ENCODE measurements at regions not wholly inside any gene's neighbourhood (a gene's known extent, or its start where the extent isn't known, plus 50 kb on each side); places are given as distances from the start of the nearest gene placed in this dataset.

GRCh38 chr3:64385277-64385676 is 160.0 kb upstream of the PRICKLE2 start:
- H3K4me1 ChIP-seq (ENCODE audit: control insufficient read depth, extremely low read depth, insufficient read depth, low read length), result no peaks in the 10 kb centered on the region
- no peaks in the 10 kb centered on the region for H3K27me3 ChIP-seq (ENCODE audit: control insufficient read depth, insufficient read depth, low read length)
- no peaks in the 10 kb centered on the region for H3K36me3 ChIP-seq (ENCODE audit: control insufficient read depth, insufficient read depth, low read length)
- H2AFZ ChIP-seq (ENCODE audit: low read length), result no peak overlapping the region
- no peaks in the 10 kb centered on the region for H3K79me2 ChIP-seq (ENCODE audit: control insufficient read depth, insufficient read depth, low read length)
- no peaks in the 10 kb centered on the region for H4K20me1 ChIP-seq (ENCODE audit: control insufficient read depth, extremely low read depth, insufficient read depth, low read length)
- H3K4me2 ChIP-seq (ENCODE audit: extremely low read depth, insufficient read depth, low read length), result no peak overlapping the region
- no peaks in the 10 kb centered on the region for H3K9me3 ChIP-seq (ENCODE audit: control insufficient read depth, insufficient read depth, low read depth, low read length)
- no peak for DNase-seq (ENCODE audit: low read depth in 2 of 2)
- no peak overlapping the region for H3K9ac ChIP-seq (ENCODE audit: insufficient read depth, low read length)
- H3K4me3 ChIP-seq (replicated peaks in 1 of 4; ENCODE audit: control extremely low read depth in 1 of 4, insufficient read depth in 1 of 4, low read depth in 3 of 4, low read length in 4 of 4), result no peak overlapping the region
- no peak overlapping the region for H3K27ac ChIP-seq (ENCODE audit: insufficient read depth, low read length)
- TF ChIP-seq EZH2 (IDR thresholded peaks at IDR 0.05; ENCODE audit: low read length, missing control alignments) (no peak), CTCF (conservative IDR thresholded peaks at IDR 0.05 in 1 of 2, IDR thresholded peaks at IDR 0.05 in 1 of 2; ENCODE audit: low read depth in 1 of 2, low read length in 2 of 2) (no peak)

- H4K20me1 ChIP-seq (ENCODE audit: control insufficient read depth, extremely low read depth, insufficient read depth, low read length), result no peaks in the 10 kb centered on the region
- H3K79me2 ChIP-seq (ENCODE audit: control insufficient read depth, insufficient read depth, low read length), result no peaks in the 10 kb centered on the region
- no peak overlapping the region for H2AFZ ChIP-seq (ENCODE audit: low read length)
- H3K36me3 ChIP-seq (ENCODE audit: control insufficient read depth, insufficient read depth, low read length), result no peaks in the 10 kb centered on the region
- H3K4me2 ChIP-seq (ENCODE audit: extremely low read depth, insufficient read depth, low read length), result no peak overlapping the region
- H3K27me3 ChIP-seq (ENCODE audit: control insufficient read depth, insufficient read depth, low read length), result no peaks in the 10 kb centered on the region
- no peak overlapping the region for H3K9ac ChIP-seq (ENCODE audit: insufficient read depth, low read length)
- H3K4me3 ChIP-seq (replicated peaks in 1 of 4; ENCODE audit: control extremely low read depth in 1 of 4, insufficient read depth in 1 of 4, low read depth in 3 of 4, low read length in 4 of 4), result no peak overlapping the region
- H3K4me1 ChIP-seq (ENCODE audit: control insufficient read depth, extremely low read depth, insufficient read depth, low read length), result no peaks in the 10 kb centered on the region
- TF ChIP-seq CTCF (conservative IDR thresholded peaks at IDR 0.05 in 1 of 2, IDR thresholded peaks at IDR 0.05 in 1 of 2; ENCODE audit: low read depth in 1 of 2, low read length in 2 of 2) (no peak), EZH2 (IDR thresholded peaks at IDR 0.05; ENCODE audit: low read length, missing control alignments) (no peak)
- DNase-seq (ENCODE audit: low read depth in 2 of 2), result no peak
- no peaks in the 10 kb centered on the region for H3K9me3 ChIP-seq (ENCODE audit: control insufficient read depth, insufficient read depth, low read depth, low read length)
- no peak overlapping the region for H3K27ac ChIP-seq (ENCODE audit: insufficient read depth, low read length)
Observed at GRCh38 chr3:64384561-64384960, 159.3 kb upstream of the PRICKLE2 start.

- H4K20me1 ChIP-seq (ENCODE audit: control insufficient read depth, extremely low read depth, insufficient read depth, low read length), result no peaks in the 10 kb centered on the region
- no peaks in the 10 kb centered on the region for H3K36me3 ChIP-seq (ENCODE audit: control insufficient read depth, insufficient read depth, low read length)
- H3K9ac ChIP-seq (ENCODE audit: insufficient read depth, low read length), result no peak overlapping the region
- no peak overlapping the region for H2AFZ ChIP-seq (ENCODE audit: low read length)
- H3K27me3 ChIP-seq (ENCODE audit: control insufficient read depth, insufficient read depth, low read length), result no peaks in the 10 kb centered on the region
- peak in 1 of 2 donors; percentile 57 for DNase-seq (ENCODE audit: low read depth in 2 of 2)
- H3K79me2 ChIP-seq (ENCODE audit: control insufficient read depth, insufficient read depth, low read length), result no peaks in the 10 kb centered on the region
- no peaks in the 10 kb centered on the region for H3K4me1 ChIP-seq (ENCODE audit: control insufficient read depth, extremely low read depth, insufficient read depth, low read length)
- H3K4me3 ChIP-seq (replicated peaks in 1 of 4; ENCODE audit: control extremely low read depth in 1 of 4, insufficient read depth in 1 of 4, low read depth in 3 of 4, low read length in 4 of 4), result no peak overlapping the region
- no peak for TF ChIP-seq EZH2 (IDR thresholded peaks at IDR 0.05; ENCODE audit: low read length, missing control alignments)
- TF ChIP-seq CTCF (conservative IDR thresholded peaks at IDR 0.05 in 1 of 2, IDR thresholded peaks at IDR 0.05 in 1 of 2; ENCODE audit: low read depth in 1 of 2, low read length in 2 of 2), result peak in 1 of 2 donors; percentile 22
- H3K4me2 ChIP-seq (ENCODE audit: extremely low read depth, insufficient read depth, low read length), result no peak overlapping the region
- H3K27ac ChIP-seq (ENCODE audit: insufficient read depth, low read length), result no peak overlapping the region
- no peaks in the 10 kb centered on the region for H3K9me3 ChIP-seq (ENCODE audit: control insufficient read depth, insufficient read depth, low read depth, low read length)
Observed at GRCh38 chr3:64382153-64382552, 156.9 kb upstream of the PRICKLE2 start.
